Activated CD8-positive, alpha-beta T cell treated with anti-CD3 and anti-CD28 coated beads for 36 hours (primary cell): ENCODE measurements at regions not wholly inside any gene's neighbourhood (a gene's known extent, or its start where the extent isn't known, plus 50 kb on each side); places are given as distances from the start of the nearest gene placed in this dataset.

ENCODE experiments used
- ATAC-seq: fragments of 200-7000 bp; cut with Tn5 transposase; one replicate; pipeline ENCODE4 v1.10.0; 2021; ENCODE audit warnings: mild to moderate bottlenecking, moderate library complexity
- CTCF ChIA-PET: fragments of 350-600 bp; sonication (Branson Sonifier 250); formaldehyde crosslinking; loops from one replicate; lab custom pipeline; 2021; ENCODE audit warnings: antibody characterized with exemption; lab: Charles Lee
- POLR2A ChIA-PET: fragments of 350-600 bp; sonication (Branson Sonifier 250); formaldehyde crosslinking; loops from one replicate; lab custom pipeline; 2021; ENCODE audit warnings: antibody characterized with exemption; lab: Charles Lee
- DNase-seq: peaks from one replicate; pipeline ENCODE4 v3.0.0-alpha.2; 2020
- H3K27ac Mint-ChIP-seq: one replicate; pipeline ENCODE4 v1.8.0; 2021; ENCODE audit warnings: mild to moderate bottlenecking, mixed read lengths
- H3K27me3 Mint-ChIP-seq: one replicate; pipeline ENCODE4 v1.8.0; 2021; ENCODE audit warnings: mixed read lengths
- H3K36me3 Mint-ChIP-seq: one replicate; pipeline ENCODE4 v1.8.0; 2021; ENCODE audit warnings: low read depth, mixed read lengths
- H3K4me1 Mint-ChIP-seq: one replicate; pipeline ENCODE4 v1.8.0; 2021; ENCODE audit warnings: low read depth, mixed read lengths
- H3K4me3 Mint-ChIP-seq: one replicate; pipeline ENCODE4 v1.8.0; 2021; ENCODE audit warnings: mild to moderate bottlenecking, moderate library complexity, mixed read lengths
- H3K9me3 Mint-ChIP-seq: one replicate; pipeline ENCODE4 v1.8.0; 2021; ENCODE audit warnings: mixed read lengths
- CTCF ChIP-seq: fragments of 200-600 bp; IDR thresholded peaks from one replicate; pipeline ENCODE4 v1.8.0; 2022; ENCODE audit warnings: antibody characterized with exemption, mild to moderate bottlenecking
- intact Hi-C: fragments of 100-400 bp; cut with micrococcal nuclease; formaldehyde crosslinking; loops from one replicate; pipeline ENCODE4 v1.10.0; 2022

DNA sequence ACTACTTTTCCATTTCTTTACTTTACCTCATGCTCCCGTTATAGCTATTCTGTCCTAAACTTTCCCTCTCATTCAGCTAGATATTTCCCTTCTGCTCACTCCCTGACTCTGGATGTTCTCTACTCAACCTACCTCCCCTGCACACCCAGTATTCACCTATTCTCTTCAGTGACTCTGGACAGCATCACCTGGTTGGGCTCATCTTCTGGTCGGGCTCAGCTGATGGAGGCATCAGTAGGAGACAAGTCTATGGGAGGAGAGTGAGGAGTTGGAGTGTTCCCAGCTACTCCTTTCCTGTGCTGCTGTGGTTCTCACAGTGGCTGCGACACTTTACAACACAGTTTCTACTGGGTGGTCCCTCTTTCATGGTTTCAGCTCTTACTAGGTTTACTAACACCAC lies 493.9 kb downstream of the DMAC1 start:
- intact Hi-C loops = no loop called here
- H3K4me3 Mint-ChIP-seq = no peak overlapping the region
- ChIA-PET POLR2A (no interaction called here), CTCF (no interaction called here)
- no peak overlapping the region for H3K27ac Mint-ChIP-seq
- peaks cover 29% of the 10 kb centered on the region for H3K27me3 Mint-ChIP-seq
- H3K4me1 Mint-ChIP-seq = no peaks in the 10 kb centered on the region
- H3K36me3 Mint-ChIP-seq = no peaks in the 10 kb centered on the region
- H3K9me3 Mint-ChIP-seq = peaks cover 30% of the 10 kb centered on the region
- TF ChIP-seq CTCF = no peak
- ATAC-seq (no peak), DNase-seq (no peak)

- ChIA-PET POLR2A (no interaction called here), CTCF (no interaction called here)
- H3K4me1 Mint-ChIP-seq = no peaks in the 10 kb centered on the region
- no peak for TF ChIP-seq CTCF
- no peak overlapping the region for H3K27ac Mint-ChIP-seq
- peaks cover 29% of the 10 kb centered on the region for H3K27me3 Mint-ChIP-seq
- intact Hi-C loops = no loop called here
- H3K9me3 Mint-ChIP-seq = peaks cover 19% of the 10 kb centered on the region
- H3K4me3 Mint-ChIP-seq = no peak overlapping the region
- DNase-seq = no peak
- no peaks in the 10 kb centered on the region for H3K36me3 Mint-ChIP-seq
- no peak for ATAC-seq
These were observed 495.0 kb downstream of the DMAC1 start for GRCh38 chr9:7304627-7304995.

DNA sequence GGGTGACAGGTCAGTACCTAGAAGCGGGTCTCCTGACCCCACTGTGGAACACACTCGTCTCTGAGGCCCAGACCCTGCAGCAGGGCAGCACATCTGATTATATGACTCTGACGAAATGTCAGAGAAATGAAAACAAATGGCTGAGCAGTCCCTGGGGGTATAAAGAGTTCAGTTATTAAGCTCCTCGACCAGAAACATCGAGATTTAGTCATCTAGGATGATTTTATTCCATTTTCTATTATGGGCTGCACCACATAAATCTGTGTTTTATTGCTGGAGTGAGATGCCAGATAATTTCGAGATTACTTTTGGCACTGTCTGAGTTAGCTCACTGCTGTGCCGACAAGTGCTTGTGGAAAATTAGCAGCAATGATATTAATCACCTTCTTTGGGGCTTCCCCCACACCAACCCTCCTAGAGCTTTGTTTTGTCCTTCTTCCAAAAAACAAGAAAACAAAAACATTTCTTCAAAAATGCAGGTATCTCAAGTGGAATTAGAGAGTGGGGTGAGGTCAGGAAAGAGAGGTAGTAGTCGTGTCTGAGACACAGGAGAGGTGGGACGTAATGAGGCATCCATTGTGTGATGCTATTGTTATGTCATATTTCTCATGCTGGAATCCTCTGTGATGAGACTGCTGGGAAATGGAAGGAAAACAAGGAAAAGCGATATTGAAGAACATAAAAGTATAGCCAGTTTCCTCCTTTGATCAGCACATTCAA lies 495.5 kb downstream of the DMAC1 start:
- intact Hi-C loops = no loop called here
- H3K27ac Mint-ChIP-seq = no peak overlapping the region
- peaks cover 31% of the 10 kb centered on the region for H3K27me3 Mint-ChIP-seq
- no peaks in the 10 kb centered on the region for H3K36me3 Mint-ChIP-seq
- CTCF ChIA-PET = no interaction called here
- H3K4me3 Mint-ChIP-seq = no peak overlapping the region
- no peaks in the 10 kb centered on the region for H3K4me1 Mint-ChIP-seq
- DNase-seq (no peak), ATAC-seq (no peak)
- POLR2A ChIA-PET = no interaction called here
- TF ChIP-seq CTCF = no peak
- H3K9me3 Mint-ChIP-seq = peaks cover 14% of the 10 kb centered on the region

GRCh38 chr9:7300484-7300883 lies 499.1 kb downstream of the DMAC1 start:
- no peak overlapping the region for H3K27ac Mint-ChIP-seq
- H3K9me3 Mint-ChIP-seq = no peaks in the 10 kb centered on the region
- CTCF ChIA-PET = no interaction called here
- no peak for ATAC-seq
- no peaks in the 10 kb centered on the region for H3K36me3 Mint-ChIP-seq
- no peak for TF ChIP-seq CTCF
- no peak for DNase-seq
- peaks cover 23% of the 10 kb centered on the region for H3K4me1 Mint-ChIP-seq
- POLR2A ChIA-PET = no interaction called here
- H3K4me3 Mint-ChIP-seq = no peak overlapping the region
- H3K27me3 Mint-ChIP-seq = peaks cover 29% of the 10 kb centered on the region
- intact Hi-C loops = no loop called here

DNA sequence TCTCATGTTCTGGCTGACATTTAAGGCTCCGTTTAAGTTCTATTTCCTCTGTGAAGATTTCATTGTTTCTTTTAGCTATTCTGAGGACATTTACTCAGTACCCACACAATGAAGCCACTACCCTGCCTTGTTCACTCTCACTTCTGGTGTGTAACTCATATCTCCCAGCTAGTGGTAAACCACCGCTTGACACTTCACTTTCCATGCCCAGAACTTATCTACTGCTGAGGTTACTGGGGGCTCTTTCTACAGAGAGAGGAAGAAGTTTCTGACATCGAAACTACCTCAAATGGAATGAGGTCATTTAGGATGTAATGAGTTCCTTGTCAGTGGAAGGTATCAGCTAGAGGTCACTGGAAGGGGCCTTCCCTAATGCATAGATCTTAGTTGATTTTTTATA lies 501.5 kb downstream of the DMAC1 start:
- H3K27ac Mint-ChIP-seq = peak overlapping the region; percentile 87
- ATAC-seq (peak; percentile 90), DNase-seq (peak; percentile 86)
- intact Hi-C loops = loop anchor here (1.0 kb wide), 2 partner anchors 14 to 236 kb away; no protein-coding TSS in a partner anchor
- H3K9me3 Mint-ChIP-seq = peaks cover 1% of the 10 kb centered on the region
- peaks cover 26% of the 10 kb centered on the region for H3K4me1 Mint-ChIP-seq
- TF ChIP-seq CTCF = no peak
- no peaks in the 10 kb centered on the region for H3K36me3 Mint-ChIP-seq
- CTCF ChIA-PET = interaction anchor here (1.1 kb wide), 1 partner anchor 64 kb away, joined by 8 read pairs; no protein-coding TSS in a partner anchor
- POLR2A ChIA-PET = interaction anchor here (0.5 kb wide), 1 partner anchor 425 kb away, joined by 3 read pairs; no protein-coding TSS in a partner anchor
- peaks cover 24% of the 10 kb centered on the region for H3K27me3 Mint-ChIP-seq
- H3K4me3 Mint-ChIP-seq = peak overlapping the region; percentile 23
